NCI-H128 (cell line): ENCODE measurements at regions not wholly inside any gene's neighbourhood (a gene's known extent, or its start where the extent isn't known, plus 50 kb on each side); places are given as distances from the start of the nearest gene placed in this dataset.

Experiments used
- DNase-seq: peaks from one replicate; lab custom pipeline; 2025; ENCODE audit not compliant: unreplicated experiment; lab: John Stamatoyannopoulos, UW

GRCh38 chr3:64856977-64857516 lies 169.2 kb upstream of the ADAMTS9 start:
- no peak for DNase-seq

GRCh38 chr3:64856106-64856505 lies 168.3 kb upstream of the ADAMTS9 start:
- peak; percentile 52 for DNase-seq

GRCh38 chr3:64853456-64853855 lies 165.7 kb upstream of the ADAMTS9 start:
- DNase-seq = no peak

DNA sequence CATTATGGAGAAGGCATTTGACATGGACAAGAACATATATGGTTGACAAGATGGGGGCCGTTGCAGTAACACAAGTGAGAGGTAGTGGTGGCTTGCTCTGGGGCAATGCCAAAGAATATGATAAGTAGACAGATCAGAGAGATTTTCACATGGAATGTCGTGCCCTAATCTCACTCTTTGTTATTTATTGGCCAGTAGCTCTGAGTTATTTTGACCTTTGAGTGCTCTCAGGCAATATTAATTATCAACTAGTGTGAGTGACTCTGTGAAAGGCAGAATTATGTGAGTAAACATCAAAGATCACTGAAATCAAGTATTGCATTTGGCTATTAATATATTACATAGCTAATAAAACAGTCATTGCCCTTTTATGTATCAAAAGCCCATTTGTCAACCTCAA lies 164.9 kb upstream of the ADAMTS9 start:
- no peak for DNase-seq

GRCh38 chr3:64848822-64849221 lies 161.0 kb upstream of the ADAMTS9 start:
- DNase-seq = no peak

DNA sequence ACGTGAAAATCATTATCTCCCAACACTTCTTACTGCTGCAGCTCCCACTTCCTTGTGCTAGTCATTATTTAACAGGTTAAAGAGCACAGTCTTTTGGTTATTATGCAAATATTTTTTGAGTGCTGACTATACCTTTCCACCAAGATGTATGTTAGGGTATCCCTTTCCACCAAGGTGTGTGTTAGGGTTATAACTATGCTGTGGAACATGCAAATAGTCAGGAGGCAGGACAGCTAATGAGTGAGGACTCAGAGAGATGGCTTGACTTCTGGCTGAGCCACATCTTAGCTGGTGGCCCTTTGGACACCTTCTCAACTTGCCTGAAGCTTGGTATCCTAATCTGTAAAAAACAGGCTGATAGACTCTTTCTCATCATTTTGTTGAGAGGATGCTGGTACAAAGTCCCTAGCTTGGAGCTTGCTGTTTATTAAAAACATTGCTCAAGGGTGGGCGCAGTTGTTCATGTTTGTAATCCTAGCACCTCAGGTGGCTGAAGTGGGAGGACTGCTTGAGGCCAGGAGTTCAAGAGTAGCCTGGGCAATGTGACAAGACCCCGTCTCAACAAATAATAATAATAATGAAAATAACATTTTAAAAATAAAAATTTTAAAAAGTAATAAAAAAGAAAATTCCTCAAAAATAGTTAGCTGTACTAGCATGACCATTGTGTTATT lies 160.5 kb upstream of the ADAMTS9 start:
- no peak for DNase-seq

DNA sequence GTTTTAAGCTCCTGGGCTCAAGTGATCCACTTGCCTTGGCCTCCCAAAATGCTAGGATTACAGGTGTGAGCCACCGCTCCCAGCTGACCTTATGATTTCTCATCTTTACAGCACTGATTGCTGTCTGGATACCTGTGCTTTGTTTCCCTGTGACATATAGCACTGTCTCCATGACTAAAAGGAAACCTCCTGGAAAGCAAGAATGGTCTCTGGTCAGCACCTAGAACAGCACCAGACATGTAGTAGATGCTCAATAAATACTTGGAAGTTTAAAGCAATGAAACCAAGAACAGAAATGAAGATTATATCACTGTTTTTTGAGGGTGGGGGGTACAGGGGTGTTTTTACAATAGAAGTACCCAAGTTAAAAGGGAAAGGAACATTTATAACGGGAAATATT lies 156.8 kb upstream of the ADAMTS9 start:
- no peak for DNase-seq

DNA sequence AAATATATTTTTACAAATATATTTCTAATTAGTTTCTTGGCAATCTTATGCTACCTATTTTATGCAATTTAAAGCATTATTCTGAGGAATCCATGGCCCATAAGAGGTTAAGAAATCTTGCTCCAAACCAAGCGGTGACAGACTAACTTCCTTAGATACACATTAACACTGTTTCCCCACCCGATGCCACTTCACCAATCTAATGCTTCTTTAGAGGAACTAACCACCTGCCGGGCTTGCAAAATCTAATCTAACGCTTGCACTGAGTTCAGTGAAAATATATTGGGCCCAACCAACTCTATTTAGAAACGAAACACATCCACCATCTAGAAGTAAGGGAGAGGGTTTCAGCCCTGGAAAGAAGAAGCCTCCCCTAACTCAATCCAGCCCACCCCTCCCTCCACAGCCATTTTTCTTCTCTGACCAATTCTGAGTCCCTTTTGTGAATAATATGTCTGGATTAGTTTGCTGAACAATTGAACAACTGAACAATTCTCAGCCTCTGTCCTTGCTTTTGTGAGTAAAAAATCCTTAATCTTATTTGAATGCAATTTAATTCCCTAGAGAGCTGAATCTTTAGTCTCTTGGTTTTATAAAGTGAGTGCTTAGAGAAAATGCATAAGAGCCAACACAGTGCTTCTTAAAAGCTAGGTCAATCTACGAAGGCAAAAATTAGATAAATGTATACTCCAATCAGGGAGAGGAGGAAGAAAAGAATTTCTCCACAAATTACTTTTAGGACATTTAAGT lies 150.4 kb upstream of the ADAMTS9 start:
- DNase-seq = no peak

DNA sequence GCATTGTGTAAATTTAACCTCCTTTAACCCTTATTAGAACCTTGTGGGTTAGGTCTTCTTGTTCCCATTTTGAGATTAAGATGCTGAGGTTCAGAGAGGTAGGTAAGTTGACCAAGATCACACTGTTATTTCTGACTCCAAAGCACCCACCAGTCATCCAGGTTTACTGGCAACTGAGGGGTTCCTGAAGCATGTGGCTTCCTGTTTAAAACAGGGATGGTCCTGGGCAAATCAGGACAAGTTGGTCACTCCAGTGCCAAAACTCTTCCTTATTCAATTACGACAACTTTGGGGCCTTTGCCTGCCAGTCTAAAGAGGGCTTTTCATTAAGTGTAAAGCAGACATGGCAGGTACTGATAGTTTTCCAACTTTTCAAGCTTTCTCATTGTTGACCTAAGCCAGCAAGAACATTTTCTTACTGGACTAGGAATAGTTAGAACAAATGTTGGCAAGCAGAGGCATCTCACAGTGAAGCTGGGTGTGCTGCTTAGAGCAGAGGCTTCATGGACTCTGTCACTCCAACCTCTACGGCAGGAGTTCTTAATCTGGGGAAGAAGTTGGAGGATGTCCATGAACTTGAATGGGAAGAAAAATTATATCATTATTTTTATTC lies 149.4 kb upstream of the ADAMTS9 start:
- no peak for DNase-seq

- no peak for DNase-seq
These were observed 148.3 kb upstream of the ADAMTS9 start for GRCh38 chr3:64836097-64836496.

DNA sequence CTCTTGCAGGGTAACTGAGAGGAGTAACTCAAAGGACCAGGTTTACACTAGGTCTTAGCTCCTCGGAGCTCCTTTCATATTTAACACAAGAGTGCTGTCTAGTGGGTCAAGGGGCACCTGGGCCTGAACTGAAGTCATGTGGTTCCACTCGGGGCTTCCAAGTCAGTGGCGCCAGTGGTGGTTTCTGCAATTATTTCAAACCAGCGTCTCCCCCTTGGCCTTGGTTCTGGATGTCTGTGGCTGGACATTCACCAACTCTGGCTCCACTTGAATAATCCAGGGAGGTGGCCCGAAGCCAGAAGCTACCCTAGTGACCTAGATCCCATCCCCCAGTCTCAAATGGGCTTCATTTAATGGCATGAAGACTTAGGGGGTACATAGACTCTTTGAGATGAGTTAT lies 144.3 kb upstream of the ADAMTS9 start:
- DNase-seq = no peak

GRCh38 chr3:64830681-64831080 lies 142.9 kb upstream of the ADAMTS9 start:
- no peak for DNase-seq

GRCh38 chr3:64829331-64829730 lies 141.5 kb upstream of the ADAMTS9 start:
- no peak for DNase-seq

GRCh38 chr3:64828276-64828675 lies 140.5 kb upstream of the ADAMTS9 start:
- DNase-seq = no peak

DNA sequence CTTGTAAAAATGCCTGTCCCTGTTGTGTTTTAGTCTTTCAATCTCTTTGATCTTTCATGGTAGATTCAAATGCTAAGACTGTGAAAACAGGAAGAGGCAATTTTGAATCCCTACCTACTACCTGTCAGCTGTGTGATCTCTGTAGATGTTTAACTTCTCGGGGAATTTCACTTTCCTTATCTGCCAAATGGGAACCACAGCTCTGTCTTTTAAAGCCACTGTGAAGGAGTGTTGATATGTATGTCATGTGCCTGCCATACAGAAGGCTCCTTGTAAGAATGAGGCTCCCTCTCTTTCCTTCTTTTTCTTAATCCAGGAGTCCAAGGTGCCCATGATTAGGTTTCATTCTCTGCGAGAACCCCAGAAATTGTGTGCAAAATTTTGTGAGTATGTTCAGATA lies 139.6 kb upstream of the ADAMTS9 start:
- DNase-seq = no peak

GRCh38 chr3:64827019-64827418 lies 139.2 kb upstream of the ADAMTS9 start:
- no peak for DNase-seq

DNA sequence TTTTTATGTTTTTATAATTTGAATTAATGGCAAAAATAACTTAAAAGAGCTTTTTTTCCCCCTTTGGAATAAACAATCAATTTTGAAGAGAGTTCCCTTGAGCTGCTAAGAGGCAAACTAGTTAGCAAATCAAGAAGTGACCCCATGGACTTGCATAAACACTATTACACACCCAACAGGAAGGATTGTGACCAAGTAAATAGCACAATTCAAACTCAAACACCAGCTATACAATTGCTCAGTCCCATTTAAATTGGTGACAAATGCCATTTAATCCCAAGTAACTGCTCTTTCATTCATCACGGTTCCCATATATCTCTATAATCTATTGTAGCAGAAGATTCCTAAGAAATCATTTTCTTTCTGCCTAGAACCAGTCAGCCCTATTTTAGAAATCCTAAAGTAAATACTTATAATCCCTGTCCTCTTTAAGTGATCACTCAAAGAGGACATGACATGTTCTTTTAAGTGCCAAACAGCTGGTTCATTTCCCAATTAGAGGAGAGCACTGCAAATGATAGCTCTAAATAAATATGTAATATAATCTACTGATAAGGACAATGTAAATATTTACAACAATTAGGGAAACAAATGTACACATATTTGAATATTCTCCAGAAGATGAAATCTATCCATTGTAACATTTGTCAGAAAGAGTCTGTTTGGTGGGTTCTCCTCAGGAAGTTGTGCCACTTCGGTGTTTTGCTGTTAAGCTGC lies 137.8 kb upstream of the ADAMTS9 start:
- DNase-seq = no peak

GRCh38 chr3:64824394-64824909 lies 136.7 kb upstream of the ADAMTS9 start:
- DNase-seq = no peak

GRCh38 chr3:64818196-64818595 lies 130.4 kb upstream of the ADAMTS9 start:
- DNase-seq = no peak

DNA sequence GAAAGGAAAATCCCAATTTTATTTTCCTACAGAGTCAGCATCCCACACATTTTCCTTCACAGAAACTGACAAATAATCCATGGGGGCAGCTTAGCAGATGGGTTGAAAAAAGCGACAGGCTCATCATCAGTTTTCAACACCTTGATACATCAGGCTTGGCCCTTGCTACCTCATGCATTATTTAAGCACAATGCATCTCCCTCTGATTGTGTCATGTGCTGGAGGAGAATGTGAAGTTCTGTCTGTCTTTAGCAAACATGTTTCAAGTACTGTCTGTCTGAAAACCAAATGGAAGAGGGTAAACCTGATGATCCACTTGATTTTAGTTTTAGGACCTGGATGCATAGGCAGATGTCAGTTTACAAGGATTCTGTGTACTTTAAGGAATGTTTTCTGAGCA lies 128.6 kb upstream of the ADAMTS9 start:
- DNase-seq = no peak

GRCh38 chr3:64815789-64816188 lies 128.0 kb upstream of the ADAMTS9 start:
- no peak for DNase-seq
